SHP77 (cell line): ENCODE measurements at regions not wholly inside any gene's neighbourhood (a gene's known extent, or its start where the extent isn't known, plus 50 kb on each side); places are given as distances from the start of the nearest gene placed in this dataset.
"Not testable (repeated sequence)": the region's sequence is repeated elsewhere in the genome, so short reads cannot be mapped to it uniquely, and the experiment has no call there.

ENCODE experiments used
- DNase-seq, 2 experiments: peaks; one replicate each; lab custom pipeline; 2025; lab: John Stamatoyannopoulos, UW

DNA sequence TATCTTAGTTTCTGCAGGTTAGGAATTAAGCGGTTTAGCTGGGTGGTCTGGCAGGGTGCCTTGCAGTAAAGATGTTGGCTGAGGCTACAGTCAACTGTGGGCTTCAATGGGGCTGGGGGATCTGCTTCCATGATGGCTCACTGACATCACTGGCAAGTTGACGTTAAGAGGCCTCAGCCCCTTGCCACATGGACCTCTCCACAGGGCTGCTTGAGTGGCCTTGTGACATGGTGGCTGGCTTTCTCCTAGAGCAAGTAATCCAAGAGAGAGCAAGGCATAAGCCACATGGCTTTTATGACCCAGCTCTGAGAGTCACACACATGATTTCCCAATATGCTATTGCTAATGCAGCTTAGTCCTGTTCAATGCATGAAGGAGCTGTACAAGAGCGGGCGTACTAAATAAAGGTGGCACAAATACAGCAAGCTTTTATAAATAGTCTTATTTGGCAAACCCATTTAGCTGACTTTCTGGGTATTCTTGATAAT lies 109.1 kb downstream of the SEPTIN7 start:
- DNase-seq, result no peak

- not testable (repeated sequence) for DNase-seq
Observed at GRCh38 chr7:35910621-35911020, 109.8 kb downstream of the SEPTIN7 start.

DNA sequence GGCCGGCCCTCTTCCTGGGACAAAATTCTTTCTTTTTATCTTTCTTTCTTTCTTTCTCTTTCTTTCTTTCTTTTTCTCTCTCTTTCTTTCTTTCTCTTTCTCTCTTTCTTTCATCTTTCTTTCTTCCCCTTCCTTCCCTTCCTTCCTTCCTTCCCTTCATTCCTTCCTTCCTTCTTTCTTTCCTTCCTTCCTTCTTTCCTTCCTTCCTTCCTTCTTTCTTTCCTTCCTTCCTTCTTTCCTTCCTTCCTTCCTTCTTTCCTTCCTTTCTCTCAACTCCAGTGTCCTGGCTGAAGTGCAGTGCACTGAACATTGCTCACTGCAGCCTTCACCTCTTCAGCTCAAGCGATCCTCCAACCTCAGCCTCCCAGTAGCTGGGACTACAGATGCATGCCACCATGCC lies 112.5 kb downstream of the SEPTIN7 start:
- not testable (repeated sequence) for DNase-seq

- DNase-seq, result not testable (repeated sequence)
Observed at GRCh38 chr7:35914214-35914613, 113.4 kb downstream of the SEPTIN7 start.

DNA sequence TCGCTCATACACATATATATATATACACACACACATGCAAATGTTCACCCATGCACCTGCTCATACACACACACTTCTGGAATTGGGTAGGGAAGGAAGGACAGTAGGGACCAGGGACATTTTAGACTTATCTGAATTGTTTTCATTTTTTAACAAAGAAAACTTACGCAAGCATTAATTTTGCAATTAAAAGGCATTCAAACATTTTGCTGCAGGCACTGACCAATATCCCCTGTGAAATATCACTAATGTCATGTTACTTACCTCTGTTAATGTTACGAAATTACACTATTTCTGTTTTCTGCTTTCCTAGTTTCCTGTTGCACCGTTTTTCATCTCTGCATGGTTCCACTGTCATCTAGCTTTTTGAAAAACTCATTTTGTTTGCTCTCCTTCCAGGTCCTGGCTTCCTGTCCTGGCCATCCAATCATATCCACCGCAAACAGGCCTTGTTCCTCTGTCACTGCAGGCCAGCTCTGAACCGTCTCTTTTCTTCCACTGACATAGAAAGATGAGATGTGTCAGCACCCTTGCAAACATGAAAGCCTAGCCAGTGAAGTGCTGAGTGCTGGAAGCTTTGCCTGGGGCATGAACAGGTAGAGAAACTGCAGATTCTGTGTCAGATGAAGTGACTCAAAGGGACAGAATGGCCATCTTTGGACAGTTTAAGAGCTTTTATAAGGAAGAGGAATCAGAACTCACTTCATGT lies 114.5 kb downstream of the SEPTIN7 start:
- DNase-seq, result not testable (repeated sequence)

DNA sequence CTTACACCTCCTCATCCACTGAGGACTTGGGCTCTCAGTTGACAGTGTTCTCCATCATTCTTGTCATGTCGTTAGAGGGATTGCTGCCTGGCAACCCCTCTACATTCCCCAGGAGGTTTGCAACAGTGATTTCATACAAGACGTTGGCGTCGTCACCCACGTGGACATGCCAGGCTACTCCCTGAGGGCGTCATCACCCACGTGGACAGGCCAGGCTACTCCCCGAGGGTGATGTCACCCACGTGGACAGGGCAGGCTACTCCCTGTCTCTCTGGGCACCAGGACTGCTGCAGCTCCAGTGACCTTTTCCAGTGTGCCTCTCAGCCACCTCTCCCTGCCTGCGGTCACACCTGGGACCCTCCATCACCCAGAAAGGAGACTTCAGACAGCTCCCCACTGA lies 117.4 kb downstream of the SEPTIN7 start:
- DNase-seq, result not testable (repeated sequence)

GRCh38 chr7:35919607-35920006 lies 118.8 kb downstream of the SEPTIN7 start:
- DNase-seq, result not testable (repeated sequence)

GRCh38 chr7:35921338-35921737 lies 120.5 kb downstream of the SEPTIN7 start:
- not testable (repeated sequence) for DNase-seq

DNA sequence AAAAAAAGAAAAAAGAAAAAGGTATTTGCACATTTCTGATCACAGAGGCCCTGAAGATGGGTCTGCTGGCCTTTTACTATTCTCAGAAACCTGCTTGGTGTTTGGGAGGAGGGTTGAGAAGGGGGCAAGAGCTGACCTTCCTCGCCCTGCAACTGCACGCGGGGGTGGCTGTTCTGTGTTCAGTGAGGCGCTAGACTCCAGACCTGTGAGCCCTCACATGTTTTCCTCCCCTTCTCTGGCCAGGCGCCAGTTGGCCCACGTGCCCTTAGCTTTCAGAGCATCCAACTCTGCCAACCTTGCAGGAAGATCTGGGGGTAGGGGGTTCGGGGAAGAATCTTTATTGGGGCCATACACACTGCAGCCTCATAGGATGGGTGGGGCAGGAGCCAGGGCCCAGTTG lies 123.8 kb downstream of the SEPTIN7 start:
- DNase-seq, result not testable (repeated sequence)

- not testable (repeated sequence) for DNase-seq
Observed at GRCh38 chr7:35926966-35927365, 126.1 kb downstream of the SEPTIN7 start.

- DNase-seq, result not testable (repeated sequence)
Observed at GRCh38 chr7:35931134-35931533, 130.3 kb downstream of the SEPTIN7 start.

DNA sequence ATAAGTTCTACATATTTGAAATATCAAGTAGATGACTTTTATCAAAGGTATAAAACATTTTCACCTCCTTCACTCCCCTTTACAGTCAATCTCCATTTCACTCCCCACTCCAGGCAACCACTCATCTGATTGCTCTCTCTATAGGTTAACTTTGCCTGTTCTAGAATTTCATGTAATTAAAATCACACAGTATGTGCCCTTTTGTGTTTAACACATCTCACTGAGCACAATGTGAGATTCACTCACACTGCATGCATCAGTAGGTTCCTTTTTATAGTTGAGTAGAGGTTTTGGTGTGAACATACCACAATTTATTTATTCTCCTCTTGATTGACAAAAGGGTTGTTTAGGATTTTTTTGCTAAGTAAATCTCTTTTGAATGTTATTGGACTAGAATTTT lies 130.7 kb downstream of the SEPTIN7 start:
- not testable (repeated sequence) for DNase-seq

DNA sequence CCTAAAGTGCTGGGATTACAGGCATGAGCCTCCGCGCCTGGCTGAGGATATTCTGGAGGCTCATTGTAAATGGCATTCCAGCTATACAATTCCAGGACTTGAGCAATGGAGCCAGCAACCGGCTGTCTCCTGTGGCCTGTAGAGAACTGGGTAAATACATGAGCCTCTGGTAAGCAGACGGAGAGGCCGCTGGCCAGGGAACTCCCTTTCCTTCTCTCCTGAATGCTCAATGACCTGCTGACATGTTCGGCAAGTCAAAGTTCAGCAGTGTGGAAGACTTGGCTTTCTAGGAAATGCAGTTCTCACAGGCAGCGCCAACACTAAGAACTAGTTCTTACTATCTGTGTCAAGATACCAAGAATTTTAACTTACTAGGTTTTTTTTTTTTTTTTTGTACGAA lies 139.8 kb downstream of the SEPTIN7 start:
- not testable (repeated sequence) for DNase-seq

- DNase-seq, result not testable (repeated sequence)
Observed at GRCh38 chr7:35945621-35946020, 144.8 kb downstream of the SEPTIN7 start.

- DNase-seq, result peak in 1 of 2 experiments; percentile 12
Observed at GRCh38 chr7:35955735-35956134, 154.9 kb downstream of the SEPTIN7 start.

- DNase-seq, result not testable (repeated sequence)
Observed at GRCh38 chr7:35956988-35957387, 156.1 kb downstream of the SEPTIN7 start.

GRCh38 chr7:35961260-35961659 lies 160.4 kb downstream of the SEPTIN7 start:
- not testable (repeated sequence) for DNase-seq

GRCh38 chr7:35962607-35963006 lies 161.8 kb downstream of the SEPTIN7 start:
- DNase-seq, result not testable (repeated sequence)

DNA sequence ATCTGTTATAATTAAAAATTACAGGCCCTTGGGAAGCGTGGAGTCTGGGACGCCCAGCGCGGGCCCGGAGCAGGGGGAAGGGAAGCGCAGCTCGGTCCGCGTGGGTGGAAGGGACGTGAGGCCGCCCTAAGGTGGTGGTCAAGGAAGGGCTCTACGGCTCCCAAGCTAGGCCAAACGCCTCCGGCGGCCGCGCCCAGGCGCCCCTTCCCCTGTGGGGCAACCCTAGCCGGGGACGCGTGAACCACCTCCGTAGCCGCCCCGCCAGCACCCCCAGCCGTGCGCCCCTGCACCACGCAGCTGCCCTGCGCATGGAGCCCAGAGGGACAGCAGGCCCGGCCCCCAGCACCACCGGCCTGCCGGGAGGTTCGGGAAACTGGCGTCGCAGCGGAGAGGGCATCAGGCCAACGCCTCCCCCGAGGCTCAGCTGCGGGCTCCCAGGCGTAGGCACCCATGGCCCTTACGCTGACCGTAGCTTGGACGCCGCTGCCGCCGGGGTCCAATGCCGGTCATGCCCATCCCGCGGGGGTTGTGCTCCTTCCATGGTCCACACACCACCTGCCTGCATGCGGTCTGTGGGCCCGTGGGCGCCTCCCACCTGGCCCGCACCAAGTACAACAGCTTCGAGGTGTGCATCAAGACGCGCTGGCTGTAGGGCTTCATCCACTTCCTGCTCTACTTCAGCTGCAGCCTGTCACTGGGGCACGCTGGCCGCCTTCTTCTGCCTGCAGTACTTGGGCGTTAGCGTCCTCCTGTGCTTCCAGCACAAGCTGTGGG lies 166.7 kb downstream of the SEPTIN7 start:
- DNase-seq, result no peak

GRCh38 chr7:35968140-35968940 lies 167.5 kb downstream of the SEPTIN7 start:
- DNase-seq, result no peak

DNA sequence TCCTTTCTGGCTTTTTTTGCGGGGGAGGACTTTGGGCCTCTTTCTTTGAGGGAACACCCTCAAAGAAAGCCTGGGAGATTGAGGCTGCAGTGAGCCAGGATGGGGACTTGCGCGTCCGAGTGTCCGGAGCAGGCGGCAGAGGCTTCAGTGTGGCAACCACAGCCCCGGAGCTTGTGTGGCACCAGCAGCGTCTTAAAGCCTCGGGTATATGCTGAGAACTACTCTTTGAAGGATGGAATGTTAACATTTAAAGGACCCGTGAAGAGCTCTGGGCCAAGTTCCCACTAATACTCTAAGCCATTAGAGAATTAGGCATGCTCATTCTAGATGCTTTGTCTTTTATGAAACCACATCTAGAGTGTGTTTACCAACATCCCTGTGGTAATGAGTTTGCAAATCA lies 168.2 kb downstream of the SEPTIN7 start:
- no peak for DNase-seq

DNA sequence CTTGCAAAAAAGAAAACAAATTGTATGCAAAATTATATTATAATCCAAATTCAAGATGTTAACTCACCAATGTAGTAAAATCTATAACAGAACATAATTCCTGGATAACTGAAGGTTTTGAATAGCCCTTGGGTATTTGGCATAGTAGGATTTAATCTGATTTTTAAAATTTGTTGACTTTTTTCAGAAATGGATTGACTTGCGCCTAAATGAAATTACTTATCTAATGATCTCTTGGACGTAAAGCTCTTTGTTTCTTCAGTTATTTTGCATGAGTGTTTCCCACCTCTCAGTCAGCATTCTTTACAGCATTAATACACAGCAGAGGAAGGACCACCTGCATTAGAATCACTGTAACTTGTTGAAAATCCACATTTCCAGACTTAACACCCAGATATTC lies 169.6 kb downstream of the SEPTIN7 start:
- no peak for DNase-seq
